Peyer's patch (tissue), 4 donors: ENCODE measurements at regions not wholly inside any gene's neighbourhood (a gene's known extent, or its start where the extent isn't known, plus 50 kb on each side); places are given as distances from the start of the nearest gene placed in this dataset.

Source experiments
- CTCF ChIP-seq, 6 experiments: fragments of 450-650 bp in 4 of 6; fragments of 200-600 bp in 2 of 6; sonication (generic) in 1 of 6; IDR thresholded peaks; one replicate each; pipeline ENCODE4 v1.5.1; 2017 to 2019; ENCODE audit warnings: antibody characterized with exemption in 6 of 6, mild to moderate bottlenecking in 3 of 6, moderate library complexity in 1 of 6
- POLR2A ChIP-seq, 2 donors: fragments of 450-650 bp; IDR thresholded peaks; one replicate each; pipeline ENCODE4 v1.5.1; 2017; ENCODE audit warnings: antibody characterized with exemption in 2 of 2, mild to moderate bottlenecking in 2 of 2, moderate library complexity in 2 of 2

GRCh38 chr6:104477569-104477968, 382.1 kb downstream of the HACE1 start:
- TF ChIP-seq POLR2A (IDR thresholded peaks at IDR 0.05), result no peak
- TF ChIP-seq CTCF (IDR thresholded peaks at IDR 0.05), result no peak
